Natural killer cell (primary cell): ENCODE measurements at regions not wholly inside any gene's neighbourhood (a gene's known extent, or its start where the extent isn't known, plus 50 kb on each side); places are given as distances from the start of the nearest gene placed in this dataset.

Experiments
- ATAC-seq, 3 donors: fragments of 150-1000 bp in 2 of 3; fragments of 200-7000 bp in 1 of 3; cut with Tn5 transposase; 1 replicate in 1 of 3; 2 replicates in 2 of 3; pipeline ENCODE4 v1.10.0; 2021; ENCODE audit warnings: mild to moderate bottlenecking in 2 of 3, moderate library complexity in 2 of 3
- DNase-seq, 2 donors: peaks; one replicate each; pipeline versions ENCODE4 v3.0.0 to v3.0.0-alpha.2; 2013 to 2021; ENCODE audit warnings: mixed read lengths in 1 of 2
- H3K27ac ChIP-seq: one replicate; pipeline ENCODE4 v1.5.1; 2013; ENCODE audit warnings: mild to moderate bottlenecking, low read length
- H3K27me3 ChIP-seq: one replicate; pipeline ENCODE4 v1.6.1; 2013; ENCODE audit warnings: low read length; ENCODE audit not compliant: control insufficient read depth, insufficient read depth
- H3K36me3 ChIP-seq: one replicate; pipeline ENCODE4 v1.6.1; 2013; ENCODE audit warnings: low read length; ENCODE audit not compliant: control insufficient read depth, insufficient read depth
- H3K4me1 ChIP-seq: one replicate; pipeline ENCODE4 v1.6.1; 2013; ENCODE audit warnings: low read length; ENCODE audit not compliant: control insufficient read depth, insufficient read depth
- H3K4me3 ChIP-seq: one replicate; pipeline ENCODE4 v1.5.1; 2013; ENCODE audit warnings: low read length
- H3K9me3 ChIP-seq: one replicate; pipeline ENCODE4 v1.6.1; 2013; ENCODE audit warnings: low read length; ENCODE audit not compliant: control insufficient read depth, insufficient read depth
- H3K27ac Mint-ChIP-seq, 2 donors: one replicate each; pipeline ENCODE4 v1.8.0; 2022; ENCODE audit warnings: mild to moderate bottlenecking in 2 of 2, mixed read lengths in 2 of 2, moderate library complexity in 1 of 2
- H3K27me3 Mint-ChIP-seq, 2 donors: one replicate each; pipeline ENCODE4 v1.8.0; 2022; ENCODE audit warnings: low read depth in 2 of 2, mixed read lengths in 2 of 2
- H3K36me3 Mint-ChIP-seq: one replicate; pipeline ENCODE4 v1.8.0; 2022; ENCODE audit warnings: mixed read lengths
- H3K4me1 Mint-ChIP-seq, 2 donors: one replicate each; pipeline ENCODE4 v1.8.0; 2022; ENCODE audit warnings: mixed read lengths in 2 of 2
- H3K4me3 Mint-ChIP-seq: one replicate; pipeline ENCODE4 v1.8.0; 2022; ENCODE audit warnings: mild to moderate bottlenecking, moderate library complexity, mixed read lengths
- H3K9me3 Mint-ChIP-seq, 2 donors: one replicate each; pipeline ENCODE4 v1.8.0; 2022; ENCODE audit warnings: mixed read lengths in 2 of 2
- WGBS: methylation state at CpG from one replicate; pipeline ENCODE4 v1.1.7; 2013; ENCODE audit warnings: missing lambda C conversion rate; ENCODE audit not compliant: insufficient coverage; 5-methylcytosine and 5-hydroxymethylcytosine counted together
- intact Hi-C: fragments of 100-400 bp; cut with micrococcal nuclease; formaldehyde crosslinking; loops from one replicate; pipeline ENCODE4 v1.14.2; 2022
- TF ChIP-seq, protein P1 (sequence below): fragments of 200-600 bp; IDR thresholded peaks from one replicate; pipeline ENCODE4 v1.8.0; 2022; ENCODE audit warnings: antibody characterized with exemption

DNA sequence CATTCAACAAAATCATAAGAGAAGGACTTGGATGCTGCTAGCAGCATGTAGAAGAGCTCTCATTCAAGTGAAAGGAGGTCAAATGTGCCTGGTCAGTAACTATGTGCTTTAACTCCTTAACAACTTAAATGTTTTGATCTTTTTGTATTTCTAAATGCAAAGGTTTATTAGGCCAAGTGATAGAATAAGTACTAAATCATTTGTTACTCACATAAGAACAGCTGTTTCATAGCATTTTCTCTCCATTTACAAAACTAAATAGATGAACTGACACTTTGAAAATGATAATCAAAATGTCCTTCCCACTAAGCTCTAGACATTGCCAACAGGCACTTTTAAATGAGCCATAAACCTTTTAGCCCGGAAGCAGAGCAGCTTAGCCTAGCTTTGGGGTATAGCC is 254.3 kb upstream of the PRMT6 start:
- H3K36me3 Mint-ChIP-seq, result no peaks in the 10 kb centered on the region
- 67% methylated on average over 1 of the region's 1 CpG for WGBS
- no peaks in the 10 kb centered on the region for H3K27me3 Mint-ChIP-seq
- no peaks in the 10 kb centered on the region for H3K4me1 Mint-ChIP-seq
- DNase-seq (no peak), ATAC-seq (no peak)
- H3K27ac Mint-ChIP-seq, result no peak overlapping the region
- H3K27me3 ChIP-seq, result no peaks in the 10 kb centered on the region
- TF ChIP-seq, protein P1, sequence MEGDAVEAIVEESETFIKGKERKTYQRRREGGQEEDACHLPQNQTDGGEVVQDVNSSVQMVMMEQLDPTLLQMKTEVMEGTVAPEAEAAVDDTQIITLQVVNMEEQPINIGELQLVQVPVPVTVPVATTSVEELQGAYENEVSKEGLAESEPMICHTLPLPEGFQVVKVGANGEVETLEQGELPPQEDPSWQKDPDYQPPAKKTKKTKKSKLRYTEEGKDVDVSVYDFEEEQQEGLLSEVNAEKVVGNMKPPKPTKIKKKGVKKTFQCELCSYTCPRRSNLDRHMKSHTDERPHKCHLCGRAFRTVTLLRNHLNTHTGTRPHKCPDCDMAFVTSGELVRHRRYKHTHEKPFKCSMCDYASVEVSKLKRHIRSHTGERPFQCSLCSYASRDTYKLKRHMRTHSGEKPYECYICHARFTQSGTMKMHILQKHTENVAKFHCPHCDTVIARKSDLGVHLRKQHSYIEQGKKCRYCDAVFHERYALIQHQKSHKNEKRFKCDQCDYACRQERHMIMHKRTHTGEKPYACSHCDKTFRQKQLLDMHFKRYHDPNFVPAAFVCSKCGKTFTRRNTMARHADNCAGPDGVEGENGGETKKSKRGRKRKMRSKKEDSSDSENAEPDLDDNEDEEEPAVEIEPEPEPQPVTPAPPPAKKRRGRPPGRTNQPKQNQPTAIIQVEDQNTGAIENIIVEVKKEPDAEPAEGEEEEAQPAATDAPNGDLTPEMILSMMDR, result no peak
- no peak overlapping the region for H3K27ac ChIP-seq
- no peaks in the 10 kb centered on the region for H3K9me3 ChIP-seq
- no peak overlapping the region for H3K4me3 Mint-ChIP-seq
- intact Hi-C loops, result no loop called here
- H3K4me3 ChIP-seq, result no peak overlapping the region
- H3K36me3 ChIP-seq, result no peaks in the 10 kb centered on the region
- no peaks in the 10 kb centered on the region for H3K4me1 ChIP-seq
- peaks cover 9 to 17% of the 10 kb centered on the region in 2 donors for H3K9me3 Mint-ChIP-seq

DNA sequence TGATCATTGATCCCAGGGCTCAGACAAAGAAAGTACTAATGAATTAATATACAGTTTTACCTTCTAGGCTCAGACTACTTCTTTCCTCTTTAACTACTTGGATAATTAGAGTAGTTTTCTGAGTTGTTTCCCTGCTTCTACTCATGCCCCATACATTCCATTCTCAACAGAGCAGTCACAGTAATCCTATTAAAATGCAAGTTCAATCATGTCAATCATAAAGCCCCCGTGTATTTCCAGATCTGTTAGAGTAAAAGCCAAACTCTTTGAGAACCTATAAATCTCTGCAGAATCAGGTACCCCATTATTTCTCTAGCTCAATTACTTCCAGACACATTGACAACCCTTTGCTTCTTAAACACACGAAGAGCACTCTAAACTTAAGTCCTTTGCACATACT is 242.1 kb upstream of the PRMT6 start:
- no peaks in the 10 kb centered on the region for H3K4me1 Mint-ChIP-seq
- H3K36me3 Mint-ChIP-seq, result no peaks in the 10 kb centered on the region
- WGBS, result 64% methylated on average over 2 of the region's 2 CpGs
- intact Hi-C loops, result no loop called here
- no peaks in the 10 kb centered on the region for H3K36me3 ChIP-seq
- peaks cover 16 to 20% of the 10 kb centered on the region in 2 donors for H3K9me3 Mint-ChIP-seq
- no peaks in the 10 kb centered on the region for H3K4me1 ChIP-seq
- H3K27ac ChIP-seq, result no peak overlapping the region
- peaks cover 2% of the 10 kb centered on the region for H3K9me3 ChIP-seq
- TF ChIP-seq, protein P1, result no peak
- H3K27me3 ChIP-seq, result no peaks in the 10 kb centered on the region
- DNase-seq (no peak), ATAC-seq (no peak)
- H3K4me3 Mint-ChIP-seq, result no peak overlapping the region
- H3K27me3 Mint-ChIP-seq, result no peaks in the 10 kb centered on the region
- H3K27ac Mint-ChIP-seq, result no peak overlapping the region
- no peak overlapping the region for H3K4me3 ChIP-seq

DNA sequence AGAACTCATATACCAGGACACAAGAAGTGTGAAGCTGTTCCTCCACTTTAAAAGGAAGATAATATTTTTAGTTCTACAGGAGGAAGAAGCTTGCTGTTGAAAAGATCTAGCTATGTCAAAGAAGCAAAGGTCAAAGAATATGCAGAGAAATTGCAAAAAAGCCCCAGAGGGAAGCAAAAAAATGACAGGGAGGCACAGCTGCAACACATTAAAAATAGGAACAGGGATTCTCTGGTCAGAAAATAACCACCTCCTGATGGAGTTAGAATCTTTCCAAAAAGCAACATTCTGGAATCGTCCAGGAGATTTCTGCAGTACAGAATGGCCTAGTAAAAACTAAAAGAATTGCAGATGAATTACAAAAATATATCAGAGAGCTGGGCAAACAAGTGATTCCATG is 238.9 kb upstream of the PRMT6 start:
- Histone ChIP-seq H3K4me3 (no peak overlapping the region), H3K9me3 (no peaks in the 10 kb centered on the region), H3K27ac (no peak overlapping the region), H3K27me3 (no peaks in the 10 kb centered on the region), H3K4me1 (no peaks in the 10 kb centered on the region), H3K36me3 (no peaks in the 10 kb centered on the region)
- Mint-ChIP-seq H3K27ac (no peak overlapping the region), H3K27me3 (no peaks in the 10 kb centered on the region), H3K36me3 (no peaks in the 10 kb centered on the region), H3K4me1 (no peaks in the 10 kb centered on the region), H3K9me3 (peaks cover 6 to 9% of the 10 kb centered on the region in 2 donors), H3K4me3 (no peak overlapping the region)
- ATAC-seq (no peak), DNase-seq (no peak)
- intact Hi-C loops, result no loop called here
- TF ChIP-seq, protein P1, result no peak
- WGBS, result 50% methylated on average over 1 of the region's 1 CpG

GRCh38 chr1:106831511-106831910 is 225.0 kb upstream of the PRMT6 start:
- ATAC-seq (no peak), DNase-seq (no peak)
- Mint-ChIP-seq H3K4me3 (no peak overlapping the region), H3K27ac (no peak overlapping the region), H3K9me3 (peaks cover 10 to 13% of the 10 kb centered on the region in 2 donors), H3K27me3 (no peaks in the 10 kb centered on the region), H3K36me3 (no peaks in the 10 kb centered on the region), H3K4me1 (no peaks in the 10 kb centered on the region)
- no peaks in the 10 kb centered on the region for H3K9me3 ChIP-seq
- H3K36me3 ChIP-seq, result no peaks in the 10 kb centered on the region
- no peaks in the 10 kb centered on the region for H3K4me1 ChIP-seq
- H3K27me3 ChIP-seq, result no peaks in the 10 kb centered on the region
- H3K4me3 ChIP-seq, result no peak overlapping the region
- TF ChIP-seq, protein P1, result no peak
- no peak overlapping the region for H3K27ac ChIP-seq
- intact Hi-C loops, result no loop called here
